ENCODE measurements at regions not wholly inside any gene's neighbourhood (a gene's known extent, or its start where the extent isn't known, plus 50 kb on each side); places are given as distances from the start of the nearest gene placed in this dataset.
A peak's percentile ranks its signal among the peaks of the same experiment; 100 is the strongest.
"Not testable (repeated sequence)": the region's sequence is repeated elsewhere in the genome, so short reads cannot be mapped to it uniquely, and the experiment has no call there.

- DNase-seq (ENCODE audit: low read depth in 2 of 2): no peak
Observed at GRCh38 chr5:28807195-28807729, 1768.9 kb upstream of the CDH9 start.

DNA sequence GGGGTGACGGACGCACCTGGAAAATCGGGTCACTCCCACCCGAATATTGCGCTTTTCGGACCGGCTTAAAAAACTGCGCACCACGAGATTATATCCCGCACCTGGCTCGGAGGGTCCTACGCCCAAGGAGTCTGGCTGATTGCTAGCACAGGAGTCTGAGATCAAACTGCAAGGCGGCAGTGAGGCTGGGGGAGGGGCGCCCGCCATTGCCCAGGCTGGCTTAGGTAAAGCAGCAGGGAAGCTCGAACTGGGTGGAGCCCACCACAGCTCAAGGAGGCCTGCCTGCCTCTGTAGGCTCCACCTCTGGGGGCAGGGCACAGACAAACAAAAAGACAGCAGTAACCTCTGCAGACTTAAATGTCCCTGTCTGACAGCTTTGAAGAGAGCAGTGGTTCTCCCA lies 1760.6 kb upstream of the CDH9 start:
- not testable (repeated sequence) for DNase-seq (ENCODE audit: low read depth in 2 of 2)

- DNase-seq (ENCODE audit: low read depth in 2 of 2): no peak
Observed at GRCh38 chr5:28788954-28789353, 1750.6 kb upstream of the CDH9 start.

DNA sequence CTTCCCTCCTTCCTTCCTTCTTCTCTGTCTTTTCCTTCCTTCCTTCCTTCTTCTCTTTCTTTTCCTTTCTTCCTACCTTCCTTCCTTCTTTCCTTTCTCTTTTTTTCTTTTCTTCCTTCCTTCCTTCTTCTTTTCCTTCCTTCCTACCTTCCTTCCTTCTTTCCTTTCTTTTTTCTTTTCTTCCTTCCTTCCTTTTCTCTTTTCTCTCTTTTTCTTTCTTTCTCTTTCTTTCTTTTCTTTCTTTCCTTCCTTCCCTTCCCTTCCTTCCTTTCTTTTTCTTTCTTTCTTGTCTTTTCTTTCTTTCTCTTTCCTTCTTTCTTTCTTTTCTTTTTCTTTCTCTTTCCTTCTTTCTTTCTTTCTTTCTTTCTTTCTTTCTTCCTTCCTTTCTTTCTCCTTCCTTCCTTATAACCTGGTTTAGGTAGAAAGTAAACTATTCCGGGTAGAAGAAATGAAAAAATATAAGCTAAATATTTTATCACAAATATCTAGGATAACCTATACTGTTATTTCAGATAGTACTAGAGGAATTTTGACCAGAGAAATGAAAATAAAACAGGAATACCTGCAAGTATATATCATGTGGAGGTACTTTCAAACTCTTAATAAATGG lies 1741.8 kb upstream of the CDH9 start:
- no peak for DNase-seq (ENCODE audit: low read depth in 2 of 2)

DNA sequence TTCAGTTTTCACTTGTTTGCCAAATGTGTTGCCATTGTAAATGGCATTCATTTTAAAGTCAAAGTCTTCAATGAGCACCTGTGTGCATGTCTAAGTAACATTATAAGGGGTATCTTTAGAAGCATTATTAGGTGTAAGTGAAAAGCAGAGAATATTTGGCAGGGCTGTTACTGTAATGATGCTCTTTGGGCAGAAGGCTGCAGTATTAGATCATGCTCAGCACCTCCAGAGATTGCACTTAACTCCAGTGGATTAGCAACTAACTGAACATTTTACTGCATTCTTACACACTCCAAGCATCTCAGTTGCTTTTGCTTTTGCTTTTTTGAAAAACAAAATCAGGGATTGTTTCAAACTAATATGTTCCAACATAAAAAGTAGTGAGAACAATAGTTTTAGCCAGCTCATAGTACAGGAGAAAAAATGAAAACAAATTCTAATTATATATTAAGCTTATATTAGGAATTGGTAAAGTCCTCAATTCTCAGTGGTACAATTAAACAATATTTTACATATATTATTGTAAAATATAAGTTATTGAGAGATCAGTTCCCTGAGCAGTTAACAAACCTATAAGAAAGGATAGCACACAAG lies 1740.9 kb upstream of the CDH9 start:
- no peak for DNase-seq (ENCODE audit: low read depth in 2 of 2)

- DNase-seq (ENCODE audit: low read depth in 2 of 2): no peak
Observed at GRCh38 chr5:28770307-28770706, 1731.9 kb upstream of the CDH9 start.

GRCh38 chr5:28766565-28767158 lies 1728.3 kb upstream of the CDH9 start:
- DNase-seq (ENCODE audit: low read depth in 2 of 2): peak; percentile 9 to 20

- DNase-seq (ENCODE audit: low read depth in 2 of 2): no peak
Observed at GRCh38 chr5:28751396-28751795, 1713.0 kb upstream of the CDH9 start.

DNA sequence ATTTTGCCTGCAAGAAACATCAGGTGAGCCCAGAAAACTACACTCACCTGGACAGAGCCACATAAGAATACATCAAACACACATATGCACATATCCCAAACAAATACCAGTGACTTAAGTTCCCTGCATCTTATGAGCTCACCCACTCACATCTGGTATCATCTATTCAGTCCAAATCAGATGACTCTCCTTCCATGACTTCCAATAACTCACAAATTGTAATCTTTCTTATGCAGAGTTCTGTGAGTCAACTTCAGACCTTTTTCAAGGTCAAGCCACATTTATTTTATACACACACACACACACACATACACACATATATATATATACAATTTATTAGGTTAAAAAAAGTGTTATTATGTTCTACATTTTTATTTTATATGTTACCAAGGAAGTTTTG lies 1711.9 kb upstream of the CDH9 start:
- DNase-seq (ENCODE audit: low read depth in 2 of 2): peak; percentile 39 to 46

GRCh38 chr5:28748446-28748845 lies 1710.1 kb upstream of the CDH9 start:
- no peak for DNase-seq (ENCODE audit: low read depth in 2 of 2)

- no peak for DNase-seq (ENCODE audit: low read depth in 2 of 2)
Observed at GRCh38 chr5:28743716-28744110, 1705.3 kb upstream of the CDH9 start.

DNA sequence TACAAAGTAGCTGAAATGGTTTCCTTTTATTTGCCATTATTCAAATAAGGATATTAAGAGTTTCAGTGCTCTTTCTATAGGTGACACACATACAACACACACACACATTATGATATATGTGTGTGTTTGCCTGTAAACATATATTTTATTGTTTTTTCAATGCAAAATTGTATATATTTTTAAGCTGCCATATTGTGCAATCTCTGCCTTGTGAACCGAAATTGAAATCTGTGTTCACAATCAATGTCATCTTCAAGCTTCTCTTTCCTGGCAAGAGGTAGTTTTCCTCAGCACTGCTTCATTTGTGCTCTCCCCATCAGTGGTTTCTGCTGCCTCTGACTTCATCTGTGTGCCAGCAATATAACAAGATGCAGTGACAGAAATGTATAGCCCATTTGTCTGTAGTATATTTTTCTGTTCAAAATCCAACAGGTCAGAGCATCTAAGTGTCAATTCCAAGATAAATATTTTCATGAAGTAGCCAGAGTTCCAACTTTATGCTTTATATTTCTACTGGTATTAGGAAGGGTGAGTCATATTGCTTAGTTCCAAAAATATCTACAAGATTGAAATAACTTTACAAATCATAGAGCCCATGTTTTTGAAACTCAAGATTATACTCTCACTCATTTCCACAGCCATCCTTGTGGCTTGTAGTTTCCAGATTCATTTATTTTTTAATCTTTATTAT lies 1704.8 kb upstream of the CDH9 start:
- peak in 1 of 2 experiments; percentile 15 for DNase-seq (ENCODE audit: low read depth in 2 of 2)

DNA sequence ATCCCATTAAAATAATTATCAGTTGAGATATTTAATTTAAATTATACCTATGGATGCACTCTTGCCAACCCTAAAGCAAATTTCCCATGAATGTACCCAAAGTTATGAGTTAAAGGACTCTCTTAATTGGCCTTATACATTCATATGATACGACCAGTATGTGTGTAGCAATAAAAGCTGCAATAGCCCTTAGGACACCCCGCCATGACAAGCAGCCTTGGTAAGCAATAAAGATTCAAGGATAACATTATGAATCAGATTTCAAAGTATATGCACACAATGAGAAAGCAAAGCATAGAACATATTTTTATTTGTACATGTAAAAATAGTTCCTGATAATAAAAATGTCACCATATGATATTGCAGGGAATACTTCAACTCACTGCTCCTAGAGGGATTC lies 1699.3 kb upstream of the CDH9 start:
- no peak for DNase-seq (ENCODE audit: low read depth in 2 of 2)

- no peak for DNase-seq (ENCODE audit: low read depth in 2 of 2)
Observed at GRCh38 chr5:28737222-28737621, 1698.8 kb upstream of the CDH9 start.

GRCh38 chr5:28734396-28734795 lies 1696.0 kb upstream of the CDH9 start:
- no peak for DNase-seq (ENCODE audit: low read depth in 2 of 2)

DNA sequence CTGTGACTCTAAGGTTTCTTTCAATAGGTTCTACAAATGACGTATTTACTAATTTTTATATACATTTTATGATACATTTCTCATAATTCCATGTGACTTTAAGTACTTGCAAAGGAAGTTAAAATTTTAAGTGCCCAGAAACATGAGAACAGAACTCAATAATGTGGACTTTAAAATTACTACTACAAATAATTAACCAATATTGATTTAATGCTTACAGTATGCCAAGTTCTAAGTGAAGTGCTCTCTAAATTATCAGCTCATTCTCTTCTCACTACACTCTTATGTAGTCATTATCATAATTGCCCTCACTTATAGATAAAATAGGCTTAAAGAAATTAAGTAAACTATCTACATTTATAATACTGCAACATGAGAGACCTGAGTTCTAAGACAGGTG lies 1690.7 kb upstream of the CDH9 start:
- DNase-seq (ENCODE audit: low read depth in 2 of 2): no peak

GRCh38 chr5:28726815-28727214 lies 1688.4 kb upstream of the CDH9 start:
- DNase-seq (ENCODE audit: low read depth in 2 of 2): no peak

DNA sequence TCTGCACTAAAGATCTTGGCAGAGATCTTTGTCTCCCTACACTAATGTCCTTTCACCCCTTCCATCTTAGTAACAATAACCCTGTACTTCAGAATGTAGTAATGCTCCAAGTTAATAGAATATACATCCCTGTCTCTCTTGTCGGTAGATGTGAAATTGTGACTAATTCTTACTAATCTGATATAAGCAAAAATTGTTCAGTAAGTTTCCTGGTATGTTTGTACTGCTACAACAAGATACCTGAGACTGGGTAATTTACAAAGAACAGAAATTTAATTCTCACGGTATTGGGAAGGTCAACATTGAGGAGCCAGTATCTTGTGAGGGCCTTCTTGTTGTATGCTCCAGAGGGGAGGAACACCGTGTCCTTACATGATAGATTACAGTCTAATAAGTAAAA lies 1686.6 kb upstream of the CDH9 start:
- no peak for DNase-seq (ENCODE audit: low read depth in 2 of 2)

GRCh38 chr5:28714907-28715698 lies 1676.7 kb upstream of the CDH9 start:
- DNase-seq (ENCODE audit: low read depth in 2 of 2): no peak

DNA sequence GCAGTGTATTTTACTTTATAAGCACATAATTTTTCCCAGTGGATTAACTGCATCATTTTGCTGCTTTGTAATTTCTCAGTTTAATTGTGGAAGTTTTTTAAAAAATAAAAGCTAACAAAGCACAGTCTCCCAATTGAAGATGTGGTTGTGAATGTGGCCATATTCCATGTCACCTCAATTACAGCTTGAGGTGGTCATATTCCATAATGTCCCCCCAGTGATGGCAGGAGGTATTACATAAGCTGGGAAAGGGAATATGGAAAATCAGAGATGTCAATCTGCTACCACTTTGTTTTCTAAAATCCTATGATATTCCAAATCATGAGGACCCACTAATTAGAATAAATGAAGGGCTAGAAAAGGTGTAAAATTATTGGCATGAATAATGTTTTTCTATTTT lies 1672.0 kb upstream of the CDH9 start:
- no peak for DNase-seq (ENCODE audit: low read depth in 2 of 2)

DNA sequence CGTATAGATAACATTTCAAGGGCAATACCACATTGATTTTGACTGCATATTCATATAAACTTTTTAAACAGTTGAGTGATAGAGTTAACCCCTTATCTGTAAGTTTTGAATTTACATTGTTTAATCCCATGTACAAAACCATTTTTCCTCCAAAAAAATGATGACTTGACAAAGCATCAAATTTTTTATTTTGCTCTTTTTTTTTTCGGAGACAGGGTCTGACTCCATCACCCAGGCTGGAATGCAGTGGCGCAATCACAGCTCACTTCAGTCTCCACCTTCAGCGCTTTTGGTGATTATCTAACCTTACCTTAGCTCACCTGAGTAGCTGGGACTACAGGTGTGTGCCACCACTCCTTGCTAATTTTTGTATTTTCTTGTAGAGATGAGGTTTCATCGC lies 1670.1 kb upstream of the CDH9 start:
- no peak for DNase-seq (ENCODE audit: low read depth in 2 of 2)

- DNase-seq (ENCODE audit: low read depth in 2 of 2): no peak
Observed at GRCh38 chr5:28707706-28708105, 1669.3 kb upstream of the CDH9 start.
